Neuronal stem cell (in vitro differentiated cells): ENCODE measurements at regions not wholly inside any gene's neighbourhood (a gene's known extent, or its start where the extent isn't known, plus 50 kb on each side); places are given as distances from the start of the nearest gene placed in this dataset.

Source experiments
- DNase-seq: peaks from one replicate; pipeline ENCODE4 v3.0.0-alpha.2; 2013; ENCODE audit warnings: low spot score
- H2AFZ ChIP-seq: one replicate; pipeline ENCODE4 v1.6.1; 2013; ENCODE audit warnings: mild to moderate bottlenecking, low read length, inconsistent platforms
- H2AK5ac ChIP-seq: 2 replicates; pipeline ENCODE4 v1.6.1; 2013; ENCODE audit warnings: low read depth, mild to moderate bottlenecking, inconsistent platforms, low read length, moderate library complexity, mixed read lengths
- H2BK120ac ChIP-seq: 2 replicates; pipeline ENCODE4 v1.6.1; 2013; ENCODE audit warnings: low read depth, mild to moderate bottlenecking, inconsistent platforms, low read length, moderate library complexity, mixed read lengths
- H2BK12ac ChIP-seq: one replicate; pipeline ENCODE4 v1.6.1; 2013; ENCODE audit warnings: low read length, inconsistent platforms
- H2BK15ac ChIP-seq: 2 replicates; pipeline ENCODE4 v1.6.1; 2013; ENCODE audit warnings: mild to moderate bottlenecking, low read length, inconsistent platforms, mixed read lengths
- H2BK5ac ChIP-seq: one replicate; pipeline ENCODE4 v1.6.1; 2013; ENCODE audit warnings: inconsistent platforms, mild to moderate bottlenecking, low read length, moderate library complexity
- H3K14ac ChIP-seq: one replicate; pipeline ENCODE4 v1.6.1; 2013; ENCODE audit warnings: low read length, inconsistent platforms
- H3K18ac ChIP-seq: 2 replicates; pipeline ENCODE4 v1.6.1; 2013; ENCODE audit warnings: low read length, inconsistent platforms
- H3K23ac ChIP-seq: 2 replicates; pipeline ENCODE4 v1.6.1; 2013; ENCODE audit warnings: low read depth, mild to moderate bottlenecking, mixed read lengths, low read length, inconsistent platforms; ENCODE audit not compliant: poor library complexity
- H3K27ac ChIP-seq: replicated peaks from 3 replicates; pipeline ENCODE4 v1.5.1; 2013; ENCODE audit warnings: low read length, inconsistent platforms
- H3K27me3 ChIP-seq, 3 experiments: 2 replicates each; pipeline ENCODE4 v1.6.1; 2013; ENCODE audit warnings: low read length in 3 of 3, mild to moderate bottlenecking in 2 of 3, inconsistent platforms in 1 of 3, low read depth in 1 of 3, mixed read lengths in 1 of 3, moderate library complexity in 1 of 3; ENCODE audit not compliant: control insufficient read depth in 3 of 3, insufficient read depth in 3 of 3
- H3K36me3 ChIP-seq, 2 donors: replicated peaks in 1 of 2; 2 replicates each; pipeline ENCODE4 v1.6.1; 2013; ENCODE audit warnings: low read length in 2 of 2; ENCODE audit not compliant: control insufficient read depth in 2 of 2, insufficient read depth in 2 of 2
- H3K4ac ChIP-seq: 2 replicates; pipeline ENCODE4 v1.6.1; 2013; ENCODE audit warnings: inconsistent platforms, mild to moderate bottlenecking, low read length, moderate library complexity
- H3K4me1 ChIP-seq, 2 donors: 1 replicate in 1 of 2; 2 replicates in 1 of 2; pipeline ENCODE4 v1.6.1; 2013; ENCODE audit warnings: low read length in 2 of 2, low read depth in 1 of 2; ENCODE audit not compliant: control insufficient read depth in 2 of 2, insufficient read depth in 1 of 2
- H3K4me2 ChIP-seq: one replicate; pipeline ENCODE4 v1.6.1; 2013; ENCODE audit warnings: mild to moderate bottlenecking, low read length, inconsistent platforms; ENCODE audit not compliant: insufficient read depth, poor library complexity, severe bottlenecking
- H3K4me3 ChIP-seq, 2 donors: 2 replicates each; pipeline ENCODE4 v1.5.1; 2013; ENCODE audit warnings: low read length in 2 of 2, mild to moderate bottlenecking in 2 of 2, inconsistent platforms in 1 of 2, moderate library complexity in 1 of 2
- H3K79me1 ChIP-seq: one replicate; pipeline ENCODE4 v1.6.1; 2013; ENCODE audit warnings: low read depth, mild to moderate bottlenecking, inconsistent platforms, low read length, moderate library complexity
- H3K9ac ChIP-seq: one replicate; pipeline ENCODE4 v1.6.1; 2013; ENCODE audit warnings: mild to moderate bottlenecking, low read depth, low read length, inconsistent platforms; ENCODE audit not compliant: poor library complexity
- H3K9me3 ChIP-seq, 2 donors: replicated peaks in 1 of 2; 2 replicates each; pipeline versions ENCODE3 to v1.6.1; 2013; ENCODE audit warnings: low read length in 2 of 2, mild to moderate bottlenecking in 2 of 2, inconsistent platforms in 1 of 2, low read depth in 1 of 2, mixed read lengths in 1 of 2, moderate library complexity in 1 of 2; ENCODE audit not compliant: control insufficient read depth in 2 of 2, insufficient read depth in 1 of 2
- H4K8ac ChIP-seq: one replicate; pipeline ENCODE4 v1.6.1; 2013; ENCODE audit warnings: low read depth, mild to moderate bottlenecking, inconsistent platforms, low read length, moderate library complexity
- H4K91ac ChIP-seq: one replicate; pipeline ENCODE4 v1.6.1; 2013; ENCODE audit warnings: low read length, low read depth, mild to moderate bottlenecking, inconsistent platforms; ENCODE audit not compliant: poor library complexity
- WGBS, 2 donors: extraction: QIAGEN DNeasy Blood & Tissue Kit; methylation state at CpG; one replicate each; pipeline ENCODE4 v1.1.7; 2013; ENCODE audit warnings: missing lambda C conversion rate in 2 of 2, mixed read lengths in 1 of 2; ENCODE audit not compliant: insufficient read length in 2 of 2, insufficient replicate concordance in 1 of 2; ENCODE audit errors: extremely low coverage in 2 of 2; 5-methylcytosine and 5-hydroxymethylcytosine counted together

GRCh38 chr14:42011221-42011620 lies 404.5 kb downstream of the LRFN5 start:
- no CpG with 5 or more reads among the region's 1 CpG for WGBS, 2 donors
- Histone ChIP-seq H3K18ac (no peak overlapping the region), H4K8ac (no peak overlapping the region), H3K4me1 (no peaks in the 10 kb centered on the region), H2BK120ac (no peak overlapping the region), H2BK12ac (no peak overlapping the region), H2AFZ (no peak overlapping the region), H3K27me3 (no peaks in the 10 kb centered on the region), H3K23ac (no peak overlapping the region), H3K4me2 (no peak overlapping the region), H3K79me1 (no peaks in the 10 kb centered on the region), H3K9ac (no peak overlapping the region), H3K36me3 (no peaks in the 10 kb centered on the region), H3K9me3 (no peaks in the 10 kb centered on the region), H3K4ac (no peak overlapping the region), H2AK5ac (no peak overlapping the region), H3K4me3 (no peak overlapping the region), H2BK15ac (no peak overlapping the region), H2BK5ac (no peak overlapping the region), H3K27ac (no peak overlapping the region), H3K14ac (no peak overlapping the region), H4K91ac (no peak overlapping the region)
- DNase-seq, result no peak

- Histone ChIP-seq H2AFZ (no peak overlapping the region), H3K9me3 (no peaks in the 10 kb centered on the region), H3K4me3 (no peak overlapping the region), H4K8ac (no peak overlapping the region), H3K36me3 (no peaks in the 10 kb centered on the region), H4K91ac (no peak overlapping the region), H2BK15ac (no peak overlapping the region), H3K9ac (no peak overlapping the region), H3K4me1 (no peaks in the 10 kb centered on the region), H3K14ac (no peak overlapping the region), H3K27me3 (no peaks in the 10 kb centered on the region), H2AK5ac (no peak overlapping the region), H3K4me2 (no peak overlapping the region), H3K79me1 (no peaks in the 10 kb centered on the region), H2BK12ac (no peak overlapping the region), H2BK5ac (no peak overlapping the region), H2BK120ac (no peak overlapping the region), H3K23ac (no peak overlapping the region), H3K4ac (no peak overlapping the region), H3K27ac (no peak overlapping the region), H3K18ac (no peak overlapping the region)
- DNase-seq, result no peak
- WGBS, 2 donors, result no CpG with 5 or more reads among the region's 1 CpG
Observed at GRCh38 chr14:42004321-42004720, 397.6 kb downstream of the LRFN5 start.

GRCh38 chr14:42002141-42002540 lies 395.5 kb downstream of the LRFN5 start:
- Histone ChIP-seq H2BK5ac (no peak overlapping the region), H3K27me3 (no peaks in the 10 kb centered on the region), H2BK120ac (no peak overlapping the region), H3K79me1 (no peaks in the 10 kb centered on the region), H3K9me3 (no peaks in the 10 kb centered on the region), H3K36me3 (no peaks in the 10 kb centered on the region), H2BK12ac (no peak overlapping the region), H3K18ac (no peak overlapping the region), H3K4me1 (no peaks in the 10 kb centered on the region), H3K14ac (no peak overlapping the region), H3K23ac (no peak overlapping the region), H2AFZ (no peak overlapping the region), H3K27ac (no peak overlapping the region), H4K91ac (no peak overlapping the region), H3K4ac (no peak overlapping the region), H2BK15ac (no peak overlapping the region), H3K4me3 (no peak overlapping the region), H3K4me2 (no peak overlapping the region), H3K9ac (no peak overlapping the region), H4K8ac (no peak overlapping the region), H2AK5ac (no peak overlapping the region)
- WGBS, 2 donors, result no CpG with 5 or more reads among the region's 2 CpGs
- no peak for DNase-seq

GRCh38 chr14:42001431-42001830 lies 394.8 kb downstream of the LRFN5 start:
- no peaks in the 10 kb centered on the region for H3K36me3 ChIP-seq
- no peak overlapping the region for H3K4ac ChIP-seq
- no peak overlapping the region for H4K91ac ChIP-seq
- no peak overlapping the region for H3K4me3 ChIP-seq
- H4K8ac ChIP-seq, result no peak overlapping the region
- H2AK5ac ChIP-seq, result no peak overlapping the region
- H3K4me1 ChIP-seq, result no peaks in the 10 kb centered on the region
- H3K27me3 ChIP-seq, result no peaks in the 10 kb centered on the region
- no peak overlapping the region for H3K9ac ChIP-seq
- H2BK5ac ChIP-seq, result no peak overlapping the region
- H2BK15ac ChIP-seq, result no peak overlapping the region
- no peaks in the 10 kb centered on the region for H3K9me3 ChIP-seq
- no peak overlapping the region for H3K4me2 ChIP-seq
- H2BK12ac ChIP-seq, result no peak overlapping the region
- DNase-seq, result no peak
- no peak overlapping the region for H2BK120ac ChIP-seq
- no peak overlapping the region for H3K27ac ChIP-seq
- H2AFZ ChIP-seq, result no peak overlapping the region
- no peak overlapping the region for H3K18ac ChIP-seq
- WGBS, 2 donors, result no CpG with 5 or more reads among the region's 3 CpGs
- no peak overlapping the region for H3K14ac ChIP-seq
- H3K23ac ChIP-seq, result no peak overlapping the region
- no peaks in the 10 kb centered on the region for H3K79me1 ChIP-seq
